H9 (cell line): ENCODE measurements at regions not wholly inside any gene's neighbourhood (a gene's known extent, or its start where the extent isn't known, plus 50 kb on each side); places are given as distances from the start of the nearest gene placed in this dataset.

Source experiments
- DNase-seq: peaks from one replicate; pipeline ENCODE4 v3.0.0-alpha.2; 2017
- H2AFZ ChIP-seq: one replicate; pipeline ENCODE4 v1.6.1; 2013; ENCODE audit warnings: mild to moderate bottlenecking, low read length, control low read depth, moderate library complexity
- H2AK5ac ChIP-seq: 2 replicates; pipeline ENCODE4 v1.6.1; 2013; ENCODE audit warnings: low read length, control low read depth, mixed read lengths; ENCODE audit not compliant: insufficient read length
- H2BK120ac ChIP-seq: one replicate; pipeline ENCODE4 v1.6.1; 2013; ENCODE audit warnings: low read depth, mild to moderate bottlenecking, low read length, control low read depth, inconsistent platforms; ENCODE audit not compliant: poor library complexity, severe bottlenecking
- H2BK12ac ChIP-seq: 2 replicates; pipeline ENCODE4 v1.6.1; 2013; ENCODE audit warnings: low read length, control low read depth, mixed read lengths, low read depth; ENCODE audit not compliant: insufficient read length
- H2BK15ac ChIP-seq: 2 replicates; pipeline ENCODE4 v1.6.1; 2013; ENCODE audit warnings: low read depth, low read length, control low read depth
- H2BK20ac ChIP-seq: one replicate; pipeline ENCODE4 v1.6.1; 2013; ENCODE audit warnings: low read depth, mild to moderate bottlenecking, low read length, control low read depth, inconsistent platforms; ENCODE audit not compliant: poor library complexity, severe bottlenecking
- H2BK5ac ChIP-seq: 2 replicates; pipeline ENCODE4 v1.6.1; 2013; ENCODE audit warnings: low read length, control low read depth, mixed read lengths; ENCODE audit not compliant: insufficient read length
- H3K14ac ChIP-seq: 2 replicates; pipeline ENCODE4 v1.6.1; 2013; ENCODE audit warnings: low read length, control low read depth; ENCODE audit not compliant: insufficient read depth
- H3K18ac ChIP-seq: 2 replicates; pipeline ENCODE4 v1.6.1; 2013; ENCODE audit warnings: low read depth, mild to moderate bottlenecking, mixed read lengths, low read length, control low read depth; ENCODE audit not compliant: insufficient read length
- H3K23ac ChIP-seq: 2 replicates; pipeline ENCODE4 v1.6.1; 2013; ENCODE audit warnings: low read length, control low read depth, mixed read lengths, low read depth; ENCODE audit not compliant: insufficient read length
- H3K23me2 ChIP-seq: 2 replicates; pipeline ENCODE4 v1.6.1; 2013; ENCODE audit warnings: low read depth, mild to moderate bottlenecking, mixed read lengths, low read length, control low read depth; ENCODE audit not compliant: insufficient read length, poor library complexity, severe bottlenecking
- H3K27ac ChIP-seq: 2 replicates; pipeline ENCODE4 v1.5.1; 2013; ENCODE audit warnings: low read length, control low read depth, mixed read lengths, low read depth; ENCODE audit not compliant: insufficient read length
- H3K27me3 ChIP-seq: 2 replicates; pipeline ENCODE4 v1.6.1; 2013; ENCODE audit warnings: low read length, control low read depth, inconsistent platforms; ENCODE audit not compliant: insufficient read depth
- H3K4ac ChIP-seq: 2 replicates; pipeline ENCODE4 v1.6.1; 2013; ENCODE audit warnings: low read depth, mild to moderate bottlenecking, control low read depth, inconsistent platforms, low read length, moderate library complexity
- H3K4me1 ChIP-seq: 2 replicates; pipeline ENCODE4 v1.6.1; 2013; ENCODE audit warnings: low read length, control low read depth, inconsistent platforms; ENCODE audit not compliant: insufficient read depth
- H3K4me2 ChIP-seq: 2 replicates; pipeline ENCODE4 v1.6.1; 2013; ENCODE audit warnings: low read length, control low read depth, mixed read lengths; ENCODE audit not compliant: insufficient read length, insufficient read depth
- H3K56ac ChIP-seq: 2 replicates; pipeline ENCODE4 v1.6.1; 2013; ENCODE audit warnings: low read depth, mild to moderate bottlenecking, mixed read lengths, low read length, control low read depth; ENCODE audit not compliant: insufficient read length
- H3K79me1 ChIP-seq: 2 replicates; pipeline ENCODE4 v1.6.1; 2013; ENCODE audit warnings: low read depth, mild to moderate bottlenecking, moderate library complexity, low read length, control low read depth, inconsistent platforms; ENCODE audit not compliant: insufficient read depth, poor library complexity, severe bottlenecking
- H3K79me2 ChIP-seq: 2 replicates; pipeline ENCODE4 v1.6.1; 2013; ENCODE audit warnings: low read length, control low read depth, inconsistent platforms; ENCODE audit not compliant: insufficient read depth
- H3K9ac ChIP-seq: 2 replicates; pipeline ENCODE4 v1.6.1; 2013; ENCODE audit warnings: low read length, control low read depth, mixed read lengths; ENCODE audit not compliant: insufficient read length; ENCODE audit errors: extremely low read depth
- H3K9me3 ChIP-seq: one replicate; pipeline ENCODE4 v1.6.1; 2013; ENCODE audit warnings: low read depth, low read length, inconsistent platforms; ENCODE audit not compliant: control insufficient read depth
- H3T11ph ChIP-seq: one replicate; pipeline ENCODE4 v1.6.1; 2013; ENCODE audit warnings: mild to moderate bottlenecking, low read length, control low read depth, inconsistent platforms
- H4K20me1 ChIP-seq: one replicate; pipeline ENCODE4 v1.6.1; 2013; ENCODE audit not compliant: control insufficient read depth, insufficient read length, insufficient read depth
- H4K5ac ChIP-seq: 2 replicates; pipeline ENCODE4 v1.6.1; 2013; ENCODE audit warnings: low read depth, mild to moderate bottlenecking, mixed read lengths, low read length, control low read depth; ENCODE audit not compliant: insufficient read length
- H4K8ac ChIP-seq: replicated peaks from 2 replicates; pipeline ENCODE4 v1.6.1; 2013; ENCODE audit warnings: low read length, control low read depth, mixed read lengths, low read depth; ENCODE audit not compliant: insufficient read length
- H4K91ac ChIP-seq: 2 replicates; pipeline ENCODE4 v1.6.1; 2013; ENCODE audit warnings: low read depth, mild to moderate bottlenecking, moderate library complexity, mixed read lengths, low read length, control low read depth; ENCODE audit not compliant: insufficient read length
- H3K27ac Mint-ChIP-seq, 3 experiments: 2 replicates in 2 of 3; 3 replicates in 1 of 3; pipeline ENCODE4 v1.8.0; 2020 to 2021; ENCODE audit warnings: mixed read lengths in 3 of 3, mild to moderate bottlenecking in 1 of 3, moderate library complexity in 1 of 3
- H3K27me3 Mint-ChIP-seq: 2 replicates; pipeline ENCODE4 v1.8.0; 2021; ENCODE audit warnings: low read depth, mild to moderate bottlenecking, moderate library complexity, mixed read lengths
- H3K36me3 Mint-ChIP-seq, 3 experiments: 2 replicates in 2 of 3; 3 replicates in 1 of 3; pipeline ENCODE4 v1.8.0; 2020 to 2021; ENCODE audit warnings: low read depth in 3 of 3, mixed read lengths in 3 of 3; ENCODE audit not compliant: insufficient read depth in 1 of 3
- H3K4me1 Mint-ChIP-seq, 2 experiments: 2 replicates each; pipeline ENCODE4 v1.8.0; 2020; ENCODE audit warnings: mixed read lengths in 2 of 2
- H3K4me3 Mint-ChIP-seq, 2 experiments: 2 replicates in 1 of 2; 3 replicates in 1 of 2; pipeline ENCODE4 v1.8.0; 2020 to 2021; ENCODE audit warnings: mild to moderate bottlenecking in 2 of 2, mixed read lengths in 2 of 2, moderate library complexity in 1 of 2
- H3K9me3 Mint-ChIP-seq, 2 experiments: 2 replicates in 1 of 2; 3 replicates in 1 of 2; pipeline ENCODE4 v1.8.0; 2020; ENCODE audit warnings: mild to moderate bottlenecking in 2 of 2, mixed read lengths in 2 of 2, moderate library complexity in 1 of 2
- CTCF ChIP-seq: fragments of 200-600 bp; sonication (generic); conservative IDR thresholded peaks from 3 replicates; pipeline ENCODE4 v1.8.0; 2021; ENCODE audit warnings: antibody characterized with exemption, mild to moderate bottlenecking
- WGBS: extraction: QIAGEN DNeasy Blood & Tissue Kit; methylation state at CpG from one replicate; pipeline ENCODE4 v1.1.7; 2013; ENCODE audit warnings: missing lambda C conversion rate, low lambda C conversion rate, mixed read lengths; ENCODE audit not compliant: insufficient read length; ENCODE audit errors: extremely low coverage; 5-methylcytosine and 5-hydroxymethylcytosine counted together

- H3K4me3 Mint-ChIP-seq = no peak overlapping the region
Measured at GRCh38 chr2:20557635-20558034, 93.3 kb downstream of the HS1BP3 start.

More at GRCh38 chr2:20557635-20558034, 93.3 kb downstream of the HS1BP3 start:
- H3K9ac ChIP-seq = no peak overlapping the region
- H3K4ac ChIP-seq = no peak overlapping the region
- Mint-ChIP-seq H3K9me3 (peaks cover 0 to 3% of the 10 kb centered on the region in 2 experiments; a peak in 1 of 5 replicates), H3K4me1 (peaks cover 40 to 41% of the 10 kb centered on the region in 2 experiments), H3K36me3 (0 out of 7 replicates have a peak, but pooled peaks cover 0 to 3% (median 0%) of the 10 kb centered on the region in 3 experiments), H3K27me3 (peaks cover 15% of the 10 kb centered on the region), H3K27ac (0 out of 7 replicates have a peak overlapping the region, but pooled peaks of 1 of the 3 experiments have one; percentile 24)
- H3K56ac ChIP-seq = no peak overlapping the region
- H4K20me1 ChIP-seq = no peaks in the 10 kb centered on the region
- no peak for TF ChIP-seq CTCF
- H4K8ac ChIP-seq = no peak overlapping the region
- H3K27me3 ChIP-seq = no peaks in the 10 kb centered on the region
- H2BK15ac ChIP-seq = no peak overlapping the region
- H3T11ph ChIP-seq = no peak overlapping the region
- H2AK5ac ChIP-seq = no peak overlapping the region
- H3K4me2 ChIP-seq = no peak overlapping the region
- H2AFZ ChIP-seq = no peak overlapping the region
- H2BK12ac ChIP-seq = no peak overlapping the region
- no peak overlapping the region for H3K14ac ChIP-seq
- WGBS = no CpG with 5 or more reads among the region's 3 CpGs
- no peaks in the 10 kb centered on the region for H3K79me2 ChIP-seq
- H3K18ac ChIP-seq = no peak overlapping the region
- no peak overlapping the region for H2BK5ac ChIP-seq
- no peak overlapping the region for H4K91ac ChIP-seq
- no peak overlapping the region for H2BK120ac ChIP-seq
- H3K9me3 ChIP-seq = no peaks in the 10 kb centered on the region
- H2BK20ac ChIP-seq = no peak overlapping the region
- no peak overlapping the region for H3K27ac ChIP-seq
- peaks cover 11% of the 10 kb centered on the region for H3K4me1 ChIP-seq
- DNase-seq = no peak
- H3K79me1 ChIP-seq = no peaks in the 10 kb centered on the region
- H4K5ac ChIP-seq = no peak overlapping the region
- no peak overlapping the region for H3K23ac ChIP-seq
- H3K23me2 ChIP-seq = no peaks in the 10 kb centered on the region
